AG09309 (cell line): ENCODE measurements at regions not wholly inside any gene's neighbourhood (a gene's known extent, or its start where the extent isn't known, plus 50 kb on each side); places are given as distances from the start of the nearest gene placed in this dataset.

ENCODE experiments used
- DNase-seq: peaks from one replicate; pipeline ENCODE4 v3.0.0-alpha.2; 2010; ENCODE audit warnings: low read depth
- H3K4me3 ChIP-seq: 2 replicates; pipeline ENCODE4 v1.5.1; 2011; ENCODE audit warnings: mild to moderate bottlenecking, low read depth, low read length, moderate library complexity; ENCODE audit not compliant: control insufficient read depth
- CTCF ChIP-seq: IDR thresholded peaks from 2 replicates; pipeline ENCODE4 v1.5.1; 2011; ENCODE audit warnings: mild to moderate bottlenecking, low read depth, low read length, inconsistent platforms; ENCODE audit not compliant: insufficient read depth, control insufficient read depth; ENCODE audit errors: missing control alignments

GRCh38 chr12:67876305-67876915 is 112.8 kb upstream of the IFNG-AS1 start:
- no peak overlapping the region for H3K4me3 ChIP-seq
- DNase-seq: no peak
- TF ChIP-seq CTCF: no peak

GRCh38 chr12:67877727-67878126 is 111.5 kb upstream of the IFNG-AS1 start:
- H3K4me3 ChIP-seq: no peak overlapping the region
- TF ChIP-seq CTCF: no peak
- no peak for DNase-seq

- no peak for DNase-seq
- TF ChIP-seq CTCF: no peak
- H3K4me3 ChIP-seq: no peak overlapping the region
Observed at GRCh38 chr12:67879937-67880336, 109.3 kb upstream of the IFNG-AS1 start.

GRCh38 chr12:67881565-67881964 is 107.7 kb upstream of the IFNG-AS1 start:
- no peak for DNase-seq
- no peak for TF ChIP-seq CTCF
- H3K4me3 ChIP-seq: no peak overlapping the region

GRCh38 chr12:67884596-67884995 is 104.7 kb upstream of the IFNG-AS1 start:
- no peak overlapping the region for H3K4me3 ChIP-seq
- DNase-seq: no peak

GRCh38 chr12:67885375-67886169 is 103.7 kb upstream of the IFNG-AS1 start:
- peak; percentile 11 for DNase-seq
- no peak overlapping the region for H3K4me3 ChIP-seq
- TF ChIP-seq CTCF: no peak

More at GRCh38 chr12:67884596-67884995, 104.7 kb upstream of the IFNG-AS1 start:
- no peak for TF ChIP-seq CTCF
